ENCODE measurements at regions not wholly inside any gene's neighbourhood (a gene's known extent, or its start where the extent isn't known, plus 50 kb on each side); places are given as distances from the start of the nearest gene placed in this dataset.
"Not testable (repeated sequence)": the region's sequence is repeated elsewhere in the genome, so short reads cannot be mapped to it uniquely, and the experiment has no call there.

DNA sequence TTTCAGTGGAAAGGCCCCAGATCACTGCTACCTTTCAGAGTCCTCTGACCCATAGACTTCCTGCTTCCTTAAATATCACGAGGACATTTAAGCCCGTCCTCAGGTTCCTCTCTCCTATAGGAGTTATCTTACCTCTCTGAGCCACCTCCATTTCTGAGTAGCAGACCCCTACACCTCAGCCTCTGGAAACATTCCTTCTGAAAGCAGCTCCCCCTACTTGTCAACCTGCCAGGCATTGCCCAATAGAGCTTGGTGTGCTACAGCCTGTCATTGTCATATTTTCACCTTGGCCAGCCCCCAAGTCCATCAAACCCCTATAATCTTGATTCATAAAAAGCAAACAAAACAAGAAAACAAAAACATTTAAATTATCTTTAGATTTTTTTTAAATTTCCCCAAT lies 717.9 kb upstream of the SLC8A1 start:
- Mint-ChIP-seq H3K9me3 (ENCODE audit: low read depth) (peaks cover 5% of the 10 kb centered on the region), H3K4me1 (ENCODE audit: low read depth) (no peaks in the 10 kb centered on the region), H3K4me3 (no peak overlapping the region), H3K36me3 (no peaks in the 10 kb centered on the region), H3K27me3 (no peaks in the 10 kb centered on the region), H3K27ac (no peak overlapping the region)

DNA sequence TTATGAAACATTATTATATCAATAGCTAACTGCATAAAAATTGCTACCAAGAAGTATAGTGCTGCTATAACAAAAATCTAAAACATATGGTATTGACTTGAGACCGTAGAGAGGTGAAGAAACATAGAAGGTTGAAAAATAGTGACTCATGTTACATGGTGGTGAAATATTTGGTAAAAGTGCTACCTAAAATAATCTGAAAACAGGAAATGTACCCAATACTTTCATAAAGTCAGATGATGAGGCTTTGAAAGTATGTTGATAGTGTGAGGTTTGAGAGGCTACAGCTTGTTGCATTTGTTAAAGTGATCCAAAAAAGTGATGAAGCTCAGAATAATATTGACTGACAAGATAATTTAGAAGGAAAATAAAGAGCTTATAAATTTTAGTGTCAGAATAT lies 718.7 kb upstream of the SLC8A1 start:
- peaks cover 5% of the 10 kb centered on the region for H3K9me3 Mint-ChIP-seq (ENCODE audit: low read depth)
- no peak overlapping the region for H3K27ac Mint-ChIP-seq
- no peak overlapping the region for H3K4me3 Mint-ChIP-seq
- H3K4me1 Mint-ChIP-seq (ENCODE audit: low read depth), result no peaks in the 10 kb centered on the region
- no peaks in the 10 kb centered on the region for H3K36me3 Mint-ChIP-seq
- H3K27me3 Mint-ChIP-seq, result no peaks in the 10 kb centered on the region

DNA sequence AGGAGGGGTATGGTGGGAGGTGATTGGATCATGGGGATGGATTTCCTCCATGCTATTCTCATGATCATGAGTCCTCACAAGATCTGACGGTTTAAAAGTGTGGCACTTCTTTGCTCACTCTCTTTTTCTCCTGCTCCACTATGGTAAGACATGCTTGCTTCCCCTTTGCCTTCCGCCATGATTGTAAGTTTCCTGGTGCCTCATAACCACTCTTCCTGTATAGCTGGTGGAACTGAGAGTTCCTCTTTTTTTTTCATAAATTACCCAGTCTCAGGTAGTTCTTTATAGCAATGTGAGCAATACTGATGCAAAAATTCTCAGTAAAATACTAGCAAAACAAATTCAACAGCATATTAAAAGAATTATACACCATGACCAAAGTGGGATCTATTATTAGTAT lies 728.5 kb upstream of the SLC8A1 start:
- no peaks in the 10 kb centered on the region for H3K4me1 Mint-ChIP-seq (ENCODE audit: low read depth)

DNA sequence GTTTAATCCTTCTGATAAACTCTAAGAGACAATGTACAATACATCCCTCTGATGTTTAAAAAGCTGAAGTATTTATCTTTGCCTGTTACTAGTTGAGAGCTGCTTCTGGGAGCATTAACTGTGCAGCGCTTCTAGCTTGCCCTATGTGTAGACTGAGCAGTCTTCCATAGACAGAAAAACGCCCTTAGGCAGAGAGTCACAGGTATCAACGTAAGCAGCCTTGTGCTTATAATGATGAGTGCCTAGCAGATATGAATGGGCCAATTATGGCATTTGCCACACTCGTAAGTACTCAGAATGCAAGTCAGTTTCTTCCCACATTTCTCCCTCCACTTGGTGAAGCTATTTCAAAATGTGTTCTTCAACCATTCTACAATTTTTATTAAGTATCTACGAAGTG lies 731.1 kb upstream of the SLC8A1 start:
- peaks cover 8% of the 10 kb centered on the region for H3K9me3 Mint-ChIP-seq (ENCODE audit: low read depth)
- H3K4me1 Mint-ChIP-seq (ENCODE audit: low read depth), result no peaks in the 10 kb centered on the region
- no peaks in the 10 kb centered on the region for H3K36me3 Mint-ChIP-seq
- H3K4me3 Mint-ChIP-seq, result no peak overlapping the region
- H3K27ac Mint-ChIP-seq, result no peak overlapping the region
- H3K27me3 Mint-ChIP-seq, result no peaks in the 10 kb centered on the region

More for the DNA sequence above, 728.5 kb upstream of the SLC8A1 start:
- no peaks in the 10 kb centered on the region for H3K27me3 Mint-ChIP-seq
- H3K27ac Mint-ChIP-seq, result no peak overlapping the region
- no peak overlapping the region for H3K4me3 Mint-ChIP-seq
- no peaks in the 10 kb centered on the region for H3K36me3 Mint-ChIP-seq
- H3K9me3 Mint-ChIP-seq (ENCODE audit: low read depth), result peaks cover 4% of the 10 kb centered on the region

DNA sequence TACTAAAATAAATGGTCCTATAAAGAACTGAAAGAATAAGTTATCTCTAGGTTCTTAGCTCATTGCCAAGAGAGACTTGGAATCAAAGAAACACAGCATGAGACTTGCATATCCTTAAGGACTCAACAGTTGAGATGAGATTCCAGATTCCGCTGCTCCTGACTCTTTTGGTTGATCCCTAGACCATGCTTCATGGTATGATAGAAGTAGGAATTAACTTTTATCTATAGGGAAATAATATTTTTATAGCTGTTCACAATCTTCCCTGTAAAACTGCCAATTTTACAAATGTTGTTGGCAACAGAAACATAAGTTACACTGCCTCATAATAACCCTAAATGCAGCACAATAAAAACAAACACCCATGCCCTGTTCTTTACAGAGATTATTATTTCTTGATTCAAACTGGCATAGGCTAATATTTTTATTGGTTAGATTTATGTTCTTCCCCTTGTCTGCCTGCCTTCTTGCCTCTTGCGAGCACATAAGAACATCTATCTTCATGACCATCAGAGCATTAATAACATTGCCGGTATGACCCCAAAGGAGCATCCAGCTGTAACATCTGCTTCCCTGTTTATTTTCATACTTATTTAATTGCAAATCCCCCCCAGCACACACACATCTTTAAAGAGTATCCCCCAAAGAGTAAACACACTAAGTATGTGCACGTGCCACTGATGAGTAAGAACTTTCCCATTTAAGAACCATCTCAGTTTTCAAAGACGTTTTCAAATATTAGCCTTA lies 735.7 kb upstream of the SLC8A1 start:
- peaks cover 7% of the 10 kb centered on the region for H3K9me3 Mint-ChIP-seq (ENCODE audit: low read depth)
- no peak overlapping the region for H3K4me3 Mint-ChIP-seq
- no peaks in the 10 kb centered on the region for H3K27me3 Mint-ChIP-seq
- no peak overlapping the region for H3K27ac Mint-ChIP-seq
- H3K4me1 Mint-ChIP-seq (ENCODE audit: low read depth), result no peaks in the 10 kb centered on the region
- H3K36me3 Mint-ChIP-seq, result no peaks in the 10 kb centered on the region

DNA sequence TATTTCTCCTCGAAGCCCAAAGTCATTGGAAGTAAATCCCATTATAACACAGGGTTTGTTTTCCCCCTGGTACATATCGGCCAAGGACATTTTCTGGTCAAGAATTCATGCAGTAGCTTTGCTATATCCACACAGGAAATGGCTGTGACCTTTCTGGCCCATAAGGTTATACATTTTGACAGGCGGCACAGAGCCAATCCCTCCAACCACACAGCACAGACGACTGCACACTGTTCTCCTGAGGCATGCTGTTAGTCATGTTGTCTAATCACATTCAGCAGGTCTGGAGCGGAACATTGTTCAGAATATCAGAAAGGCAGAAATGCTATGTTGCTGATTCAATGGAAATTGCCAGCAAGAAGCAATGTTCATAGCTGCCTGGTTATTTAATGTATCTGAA lies 742.3 kb upstream of the SLC8A1 start:
- Mint-ChIP-seq H3K9me3 (ENCODE audit: low read depth) (peaks cover 3% of the 10 kb centered on the region), H3K27ac (no peak overlapping the region), H3K4me3 (no peak overlapping the region), H3K27me3 (no peaks in the 10 kb centered on the region), H3K36me3 (no peaks in the 10 kb centered on the region), H3K4me1 (ENCODE audit: low read depth) (no peaks in the 10 kb centered on the region)

DNA sequence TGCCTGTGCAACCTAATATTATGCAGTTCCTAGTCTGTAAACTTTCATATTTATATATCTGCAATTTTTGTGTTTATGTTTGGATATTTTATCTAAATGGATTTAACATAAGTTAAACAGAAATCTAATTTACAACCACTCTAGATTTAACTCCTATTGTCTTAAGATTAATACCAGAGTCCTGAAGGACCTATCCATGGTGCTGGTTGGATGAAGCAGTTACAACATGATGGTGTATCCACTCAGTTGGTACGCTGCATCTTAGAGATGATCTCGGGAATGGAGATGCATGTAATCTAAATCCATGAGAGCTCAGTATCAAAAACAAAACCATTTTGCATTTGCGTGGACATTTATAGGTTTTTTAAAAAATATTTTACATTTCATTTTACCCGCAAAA lies 745.9 kb upstream of the SLC8A1 start:
- no peaks in the 10 kb centered on the region for H3K36me3 Mint-ChIP-seq
- H3K4me1 Mint-ChIP-seq (ENCODE audit: low read depth), result no peaks in the 10 kb centered on the region
- H3K9me3 Mint-ChIP-seq (ENCODE audit: low read depth), result no peaks in the 10 kb centered on the region
- H3K4me3 Mint-ChIP-seq, result no peak overlapping the region
- no peaks in the 10 kb centered on the region for H3K27me3 Mint-ChIP-seq
- no peak overlapping the region for H3K27ac Mint-ChIP-seq

DNA sequence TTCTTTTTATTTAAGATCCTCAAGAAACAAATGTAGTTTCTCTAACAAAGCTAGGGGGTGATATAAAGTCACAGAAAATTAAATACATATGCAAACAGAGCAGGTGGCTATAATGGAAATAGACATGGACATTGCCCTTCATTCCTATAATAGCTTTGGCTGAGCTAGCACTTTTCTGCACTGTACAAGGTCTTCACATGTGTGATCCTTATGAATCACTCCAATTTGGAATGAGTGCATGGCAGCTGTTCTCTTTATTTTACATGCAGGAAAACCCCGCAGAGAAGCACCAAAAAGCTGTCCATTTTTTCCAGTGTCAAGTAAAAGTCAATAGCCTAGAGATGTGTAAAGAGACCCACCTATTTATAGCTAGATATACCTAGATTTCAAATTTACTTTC lies 747.4 kb upstream of the SLC8A1 start:
- no peaks in the 10 kb centered on the region for H3K9me3 Mint-ChIP-seq (ENCODE audit: low read depth)

DNA sequence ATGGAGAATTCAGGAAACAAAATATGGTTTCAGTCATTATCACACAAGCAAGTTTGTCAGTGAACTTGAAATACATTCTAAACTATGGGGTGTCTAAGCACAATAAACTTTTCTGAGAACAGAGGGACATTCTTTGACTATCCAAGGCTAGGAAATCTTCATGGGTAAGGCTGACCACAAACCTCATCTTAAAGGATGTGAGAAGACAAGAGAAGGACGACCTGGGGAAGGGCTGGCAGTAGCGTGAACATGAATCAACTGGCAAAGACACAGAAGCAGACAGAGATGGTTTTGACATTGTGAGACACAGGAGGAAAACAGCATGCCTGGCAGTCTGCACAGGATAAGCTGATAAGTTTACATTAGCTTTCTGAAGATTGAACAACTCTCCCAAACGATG lies 752.4 kb upstream of the SLC8A1 start:
- Mint-ChIP-seq H3K27ac (no peak overlapping the region), H3K9me3 (ENCODE audit: low read depth) (peaks cover 3% of the 10 kb centered on the region), H3K27me3 (no peaks in the 10 kb centered on the region), H3K4me3 (no peak overlapping the region), H3K36me3 (no peaks in the 10 kb centered on the region), H3K4me1 (ENCODE audit: low read depth) (no peaks in the 10 kb centered on the region)

More for the DNA sequence above, 747.4 kb upstream of the SLC8A1 start:
- no peaks in the 10 kb centered on the region for H3K4me1 Mint-ChIP-seq (ENCODE audit: low read depth)
- no peaks in the 10 kb centered on the region for H3K36me3 Mint-ChIP-seq
- H3K27ac Mint-ChIP-seq, result no peak overlapping the region
- no peaks in the 10 kb centered on the region for H3K27me3 Mint-ChIP-seq
- no peak overlapping the region for H3K4me3 Mint-ChIP-seq

DNA sequence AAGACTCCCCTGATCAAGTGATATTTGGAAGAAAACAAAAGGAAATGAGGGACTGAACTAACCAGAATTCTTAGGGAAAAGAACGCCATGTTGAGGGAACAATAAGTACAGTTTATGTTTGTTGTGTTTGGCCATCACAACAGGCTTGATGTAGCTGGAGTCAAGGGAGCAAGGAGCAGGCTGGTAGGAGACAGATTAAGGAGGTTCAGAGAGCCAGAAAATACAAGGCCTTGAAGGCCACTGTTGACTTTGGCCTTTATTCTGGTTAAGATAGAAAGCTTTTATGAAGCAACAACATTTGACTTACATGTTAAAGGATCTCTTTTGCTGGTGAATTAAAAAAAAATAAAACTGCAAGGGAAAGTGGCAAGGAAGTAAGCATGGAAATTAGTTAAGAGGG lies 754.1 kb upstream of the SLC8A1 start:
- H3K9me3 Mint-ChIP-seq (ENCODE audit: low read depth), result peaks cover 8% of the 10 kb centered on the region
- H3K36me3 Mint-ChIP-seq, result no peaks in the 10 kb centered on the region
- no peak overlapping the region for H3K4me3 Mint-ChIP-seq
- no peak overlapping the region for H3K27ac Mint-ChIP-seq
- H3K4me1 Mint-ChIP-seq (ENCODE audit: low read depth), result no peaks in the 10 kb centered on the region
- no peaks in the 10 kb centered on the region for H3K27me3 Mint-ChIP-seq

DNA sequence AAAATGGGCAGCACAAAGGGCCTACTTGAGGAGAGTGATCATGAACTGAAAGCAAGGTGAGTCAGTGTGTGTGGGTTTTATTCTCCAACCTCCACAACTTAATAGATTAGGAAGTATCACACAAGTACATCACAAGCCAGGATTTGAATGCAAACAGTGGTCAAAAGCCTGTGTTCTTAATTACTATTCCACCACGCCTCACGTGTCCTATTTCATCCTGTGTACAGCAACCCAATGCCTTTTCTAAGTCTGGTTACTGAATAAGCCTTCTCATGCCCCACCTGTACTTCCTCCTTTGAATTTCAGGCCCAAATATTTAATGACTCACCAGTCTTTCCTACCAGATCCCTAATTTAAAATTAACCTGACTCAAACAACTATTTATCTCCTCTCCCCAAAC lies 755.7 kb upstream of the SLC8A1 start:
- Mint-ChIP-seq H3K9me3 (ENCODE audit: low read depth) (peaks cover 8% of the 10 kb centered on the region), H3K27me3 (no peaks in the 10 kb centered on the region), H3K36me3 (no peaks in the 10 kb centered on the region), H3K4me1 (ENCODE audit: low read depth) (no peaks in the 10 kb centered on the region), H3K4me3 (no peak overlapping the region), H3K27ac (no peak overlapping the region)

DNA sequence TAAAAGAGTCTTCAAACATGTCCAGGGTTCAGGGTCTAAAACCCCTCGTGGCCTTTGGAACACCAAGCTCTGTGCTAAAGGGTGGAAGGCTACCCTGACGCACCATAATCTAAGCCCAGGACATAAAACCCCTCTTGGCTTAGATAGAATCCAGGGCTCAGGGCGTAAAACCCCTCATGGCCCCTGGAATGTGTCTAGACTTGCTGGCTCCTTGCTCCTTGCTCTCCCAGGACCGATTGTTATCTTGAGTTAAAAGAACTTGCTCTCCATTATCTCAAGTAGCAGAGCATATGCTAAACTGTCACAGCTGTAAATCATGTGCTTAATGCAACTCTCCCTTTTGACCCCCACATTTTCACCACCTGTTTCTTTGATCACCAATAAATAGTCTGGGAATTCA lies 758.1 kb upstream of the SLC8A1 start:
- not testable (repeated sequence) for H3K27ac Mint-ChIP-seq; H3K4me1 Mint-ChIP-seq (ENCODE audit: low read depth); H3K4me3 Mint-ChIP-seq; H3K27me3 Mint-ChIP-seq; H3K36me3 Mint-ChIP-seq; H3K9me3 Mint-ChIP-seq (ENCODE audit: low read depth)

DNA sequence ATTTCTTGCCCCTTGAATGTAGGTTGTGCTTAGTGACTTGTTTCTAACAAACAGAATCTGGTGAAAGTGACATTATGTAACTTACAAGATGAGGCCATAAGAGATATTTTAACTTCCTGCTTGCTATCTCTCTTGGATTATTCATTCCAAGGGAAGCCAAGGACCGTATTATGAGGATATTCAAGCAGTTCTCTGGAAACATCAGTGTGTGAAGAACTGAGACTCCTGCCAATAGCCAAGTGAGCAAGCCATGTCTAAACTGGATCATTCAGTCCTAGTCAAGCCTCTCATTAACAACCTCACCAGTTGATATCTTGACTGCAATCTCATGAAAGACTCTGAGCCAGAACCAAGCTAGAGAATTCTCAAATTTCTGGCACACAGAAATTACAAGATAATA lies 765.1 kb upstream of the SLC8A1 start:
- no peak overlapping the region for H3K27ac Mint-ChIP-seq
- peaks cover 20% of the 10 kb centered on the region for H3K9me3 Mint-ChIP-seq (ENCODE audit: low read depth)
- H3K27me3 Mint-ChIP-seq, result no peaks in the 10 kb centered on the region
- H3K4me1 Mint-ChIP-seq (ENCODE audit: low read depth), result no peaks in the 10 kb centered on the region
- H3K4me3 Mint-ChIP-seq, result no peak overlapping the region
- H3K36me3 Mint-ChIP-seq, result no peaks in the 10 kb centered on the region

DNA sequence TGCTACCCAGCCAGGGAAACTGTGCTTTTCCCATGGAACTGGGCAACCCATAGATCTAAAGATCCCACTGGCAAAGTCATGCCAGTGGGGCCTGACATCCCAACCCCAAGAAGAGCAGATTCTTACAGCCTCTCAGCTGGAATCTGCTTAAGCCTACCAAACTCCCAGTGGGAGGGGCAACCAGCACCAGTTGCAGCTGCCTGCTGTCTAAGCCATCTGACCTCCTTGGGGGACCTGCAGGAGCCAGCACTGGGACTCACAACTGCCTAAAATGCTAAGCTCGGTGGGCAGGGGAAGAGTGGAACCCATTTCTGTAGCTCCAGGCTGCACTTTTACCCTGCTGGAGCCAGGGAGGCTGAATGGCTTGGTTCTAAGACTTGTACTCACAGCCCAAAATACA lies 770.7 kb upstream of the SLC8A1 start:
- Mint-ChIP-seq H3K4me3 (no peak overlapping the region), H3K9me3 (ENCODE audit: low read depth) (peaks cover 6% of the 10 kb centered on the region), H3K27me3 (no peaks in the 10 kb centered on the region), H3K4me1 (ENCODE audit: low read depth) (no peaks in the 10 kb centered on the region), H3K36me3 (no peaks in the 10 kb centered on the region), H3K27ac (no peak overlapping the region)

DNA sequence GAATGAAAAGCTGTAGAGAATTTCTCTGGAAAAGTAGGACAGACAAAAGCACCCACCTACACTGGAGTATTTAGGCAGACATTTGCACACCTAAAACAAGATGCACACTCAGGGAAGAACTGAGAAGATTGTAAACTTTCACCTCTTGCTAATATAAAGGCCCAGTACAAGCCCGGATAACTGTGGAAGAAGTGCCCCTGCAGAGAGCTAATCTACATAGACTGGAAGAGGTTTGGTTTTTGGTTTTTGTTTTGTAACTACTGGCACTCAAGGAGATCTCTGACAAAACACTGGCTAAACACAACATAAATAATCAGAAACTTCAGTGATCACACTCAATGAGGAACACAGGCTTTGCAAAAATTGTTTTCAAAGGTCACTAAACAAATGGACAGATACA lies 782.2 kb upstream of the SLC8A1 start:
- peaks cover 9% of the 10 kb centered on the region for H3K9me3 Mint-ChIP-seq (ENCODE audit: low read depth)
- H3K36me3 Mint-ChIP-seq, result no peaks in the 10 kb centered on the region
- no peak overlapping the region for H3K4me3 Mint-ChIP-seq
- H3K27ac Mint-ChIP-seq, result no peak overlapping the region
- no peaks in the 10 kb centered on the region for H3K4me1 Mint-ChIP-seq (ENCODE audit: low read depth)
- H3K27me3 Mint-ChIP-seq, result no peaks in the 10 kb centered on the region

DNA sequence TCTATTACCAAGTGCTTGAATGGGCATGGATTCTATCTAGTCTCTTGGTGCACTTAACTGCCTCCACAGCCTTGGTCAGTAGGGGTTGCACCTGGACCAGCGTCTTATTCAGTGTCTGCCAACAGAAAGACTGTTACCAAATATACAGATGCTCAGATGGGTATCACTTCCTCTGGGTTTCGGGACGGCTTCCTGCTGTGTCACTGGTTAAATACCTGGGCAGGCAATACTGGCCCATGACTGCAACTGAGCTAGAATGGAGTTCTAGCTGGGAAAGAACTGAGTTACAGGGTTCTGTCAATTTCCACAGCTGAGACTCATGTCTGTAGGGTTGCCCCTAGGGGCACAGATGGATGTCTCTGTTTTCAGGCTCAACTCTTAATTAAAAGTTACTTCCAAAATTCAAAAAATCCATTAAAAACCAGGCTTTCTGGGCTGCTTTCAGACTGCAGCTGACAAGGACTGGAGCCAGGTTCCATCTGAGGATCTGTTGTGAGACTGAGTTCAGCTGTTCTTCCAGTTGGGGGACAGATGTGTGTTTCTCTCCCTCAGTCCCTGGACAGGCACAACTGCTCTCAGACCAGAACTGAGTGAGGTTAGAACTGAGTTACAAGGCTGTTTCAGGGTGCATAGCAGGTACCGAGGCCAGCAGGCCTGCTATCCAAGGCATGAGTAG lies 789.6 kb upstream of the SLC8A1 start:
- Mint-ChIP-seq H3K9me3 (ENCODE audit: low read depth) (peaks cover 10% of the 10 kb centered on the region), H3K4me1 (ENCODE audit: low read depth) (no peaks in the 10 kb centered on the region), H3K4me3 (no peak overlapping the region), H3K27ac (no peak overlapping the region), H3K27me3 (no peaks in the 10 kb centered on the region), H3K36me3 (no peaks in the 10 kb centered on the region)
